GM12865 (cell line): ENCODE measurements at regions not wholly inside any gene's neighbourhood (a gene's known extent, or its start where the extent isn't known, plus 50 kb on each side); places are given as distances from the start of the nearest gene placed in this dataset.

ENCODE experiments used
- DNase-seq: peaks from one replicate; pipeline ENCODE4 v3.0.0; 2010; ENCODE audit warnings: low read depth
- H3K4me3 ChIP-seq: 2 replicates; pipeline ENCODE4 v1.5.1; 2011; ENCODE audit warnings: mild to moderate bottlenecking, low read depth, low read length, control low read depth
- CTCF ChIP-seq: IDR thresholded peaks from 2 replicates; pipeline ENCODE4 v1.5.1; 2011; ENCODE audit warnings: low read length, control low read depth, low read depth, inconsistent platforms; ENCODE audit not compliant: insufficient read depth; ENCODE audit errors: missing control alignments

GRCh38 chr6:105934708-105935107 lies 151.4 kb upstream of the PRDM1 start:
- no peak for TF ChIP-seq CTCF
- no peak for DNase-seq
- no peak overlapping the region for H3K4me3 ChIP-seq

GRCh38 chr6:105932440-105932839 lies 153.7 kb upstream of the PRDM1 start:
- DNase-seq: no peak
- H3K4me3 ChIP-seq: no peak overlapping the region
- no peak for TF ChIP-seq CTCF

- TF ChIP-seq CTCF: no peak
- DNase-seq: no peak
- no peak overlapping the region for H3K4me3 ChIP-seq
These were observed 156.5 kb upstream of the PRDM1 start for GRCh38 chr6:105929626-105930025.

- no peak for DNase-seq
- TF ChIP-seq CTCF: no peak
- H3K4me3 ChIP-seq: no peak overlapping the region
These were observed 159.8 kb upstream of the PRDM1 start for GRCh38 chr6:105926318-105926717.

GRCh38 chr6:105925706-105926105 lies 160.4 kb upstream of the PRDM1 start:
- no peak for TF ChIP-seq CTCF

GRCh38 chr6:105921781-105922180 lies 164.4 kb upstream of the PRDM1 start:
- H3K4me3 ChIP-seq: no peak overlapping the region
- DNase-seq: no peak
- TF ChIP-seq CTCF: no peak

More at GRCh38 chr6:105925706-105926105, 160.4 kb upstream of the PRDM1 start:
- DNase-seq: no peak
- no peak overlapping the region for H3K4me3 ChIP-seq

- no peak overlapping the region for H3K4me3 ChIP-seq
- TF ChIP-seq CTCF: no peak
- DNase-seq: no peak
These were observed 166.1 kb upstream of the PRDM1 start for GRCh38 chr6:105920071-105920470.
